CD14-positive monocyte (primary cell): ENCODE measurements at regions not wholly inside any gene's neighbourhood (a gene's known extent, or its start where the extent isn't known, plus 50 kb on each side); places are given as distances from the start of the nearest gene placed in this dataset.

ENCODE experiments used
- DNase-seq, 3 donors: peaks; one replicate each; pipeline ENCODE4 v3.0.0-alpha.2; 2011 to 2022
- H2AFZ ChIP-seq: 2 replicates; pipeline ENCODE4 v1.6.0; 2012; ENCODE audit warnings: mild to moderate bottlenecking, low read depth, low read length, inconsistent platforms; ENCODE audit not compliant: insufficient read depth, poor library complexity, severe bottlenecking
- H3K27ac ChIP-seq, 2 donors: 1 replicate in 1 of 2; 2 replicates in 1 of 2; pipeline ENCODE4 v1.5.1; 2012 to 2013; ENCODE audit warnings: low read length in 2 of 2, control low read depth in 1 of 2, inconsistent platforms in 1 of 2, low read depth in 1 of 2, mild to moderate bottlenecking in 1 of 2
- H3K27me3 ChIP-seq, 2 donors: one replicate each; pipeline versions ENCODE4 v1.6.0 to v1.6.1; 2011 to 2013; ENCODE audit warnings: low read length in 2 of 2; ENCODE audit not compliant: control insufficient read depth in 2 of 2, insufficient read depth in 2 of 2
- H3K36me3 ChIP-seq, 2 donors: replicated peaks in 1 of 2; 1 replicate in 1 of 2; 2 replicates in 1 of 2; pipeline versions ENCODE4 v1.5.1 to v1.6.1; 2012 to 2013; ENCODE audit warnings: low read length in 2 of 2, control low read depth in 1 of 2, inconsistent platforms in 1 of 2, mild to moderate bottlenecking in 1 of 2; ENCODE audit not compliant: insufficient read depth in 2 of 2, control insufficient read depth in 1 of 2
- H3K4me1 ChIP-seq, 2 donors: 1 replicate in 1 of 2; 2 replicates in 1 of 2; pipeline versions ENCODE4 v1.5.1 to v1.6.1; 2012 to 2013; ENCODE audit warnings: low read length in 2 of 2, control low read depth in 1 of 2, inconsistent platforms in 1 of 2, mild to moderate bottlenecking in 1 of 2, moderate library complexity in 1 of 2; ENCODE audit not compliant: insufficient read depth in 2 of 2, control insufficient read depth in 1 of 2
- H3K4me2 ChIP-seq: replicated peaks from 2 replicates; pipeline ENCODE3; 2012; ENCODE audit warnings: low read length, moderate library complexity, mild to moderate bottlenecking; ENCODE audit not compliant: poor library complexity, severe bottlenecking; ENCODE audit errors: extremely low read depth
- H3K4me3 ChIP-seq, 3 experiments: fragments of 200-600 bp in 1 of 3; sonication (generic) in 1 of 3; replicated peaks in 1 of 3; 1 replicate in 2 of 3; 2 replicates in 1 of 3; pipeline ENCODE4 v1.5.1; 2011 to 2013; ENCODE audit warnings: low read length in 3 of 3, mild to moderate bottlenecking in 3 of 3, control low read depth in 2 of 3, low read depth in 2 of 3, inconsistent platforms in 1 of 3, moderate library complexity in 1 of 3
- H3K79me2 ChIP-seq: 2 replicates; pipeline ENCODE4 v1.6.0; 2012; ENCODE audit warnings: mild to moderate bottlenecking, control low read depth, inconsistent platforms, low read length, moderate library complexity; ENCODE audit not compliant: insufficient read depth
- H3K9ac ChIP-seq: 2 replicates; pipeline ENCODE4 v1.6.0; 2017; ENCODE audit warnings: low read length, mild to moderate bottlenecking; ENCODE audit not compliant: insufficient read depth, poor library complexity, severe bottlenecking
- H3K9me3 ChIP-seq, 2 donors: replicated peaks in 1 of 2; 1 replicate in 1 of 2; 2 replicates in 1 of 2; pipeline versions ENCODE4 v1.5.1 to v1.6.1; 2012 to 2013; ENCODE audit warnings: low read length in 2 of 2, control low read depth in 1 of 2; ENCODE audit not compliant: control insufficient read depth in 1 of 2, insufficient read depth in 1 of 2
- H4K20me1 ChIP-seq: 2 replicates; pipeline ENCODE4 v1.6.0; 2012; ENCODE audit warnings: mild to moderate bottlenecking, low read length, control low read depth, moderate library complexity; ENCODE audit not compliant: insufficient read depth
- H3K27ac Mint-ChIP-seq, 7 donors: one replicate each; pipeline ENCODE4 v1.8.0; 2020; ENCODE audit warnings: mild to moderate bottlenecking in 7 of 7, mixed read lengths in 7 of 7, moderate library complexity in 6 of 7, inconsistent platforms in 2 of 7
- H3K27me3 Mint-ChIP-seq, 3 donors: one replicate each; pipeline ENCODE4 v1.8.0; 2021 to 2022; ENCODE audit warnings: low read depth in 3 of 3, mild to moderate bottlenecking in 3 of 3, mixed read lengths in 3 of 3, moderate library complexity in 3 of 3, inconsistent platforms in 1 of 3
- H3K36me3 Mint-ChIP-seq, 2 donors: one replicate each; pipeline ENCODE4 v1.8.0; 2020; ENCODE audit warnings: mixed read lengths in 2 of 2, inconsistent platforms in 1 of 2, mild to moderate bottlenecking in 1 of 2
- H3K4me1 Mint-ChIP-seq: one replicate; pipeline ENCODE4 v1.8.0; 2020; ENCODE audit warnings: mild to moderate bottlenecking, mixed read lengths
- H3K4me3 Mint-ChIP-seq, 2 donors: one replicate each; pipeline ENCODE4 v1.8.0; 2020; ENCODE audit warnings: mild to moderate bottlenecking in 2 of 2, mixed read lengths in 2 of 2, moderate library complexity in 1 of 2
- H3K9me3 Mint-ChIP-seq, 7 donors: one replicate each; pipeline ENCODE4 v1.8.0; 2020 to 2022; ENCODE audit warnings: mixed read lengths in 7 of 7, mild to moderate bottlenecking in 6 of 7, moderate library complexity in 6 of 7, inconsistent platforms in 2 of 7
- CTCF ChIP-seq: fragments of 200-600 bp; IDR thresholded peaks from one replicate; pipeline ENCODE4 v1.8.0; 2022; ENCODE audit warnings: antibody characterized with exemption, mild to moderate bottlenecking
- WGBS: methylation state at CpG from one replicate; pipeline ENCODE4 v1.1.5; 2013; ENCODE audit warnings: missing lambda C conversion rate; ENCODE audit not compliant: insufficient coverage; 5-methylcytosine and 5-hydroxymethylcytosine counted together
- intact Hi-C, 2 donors: fragments of 100-400 bp; cut with micrococcal nuclease; formaldehyde crosslinking; loops; one replicate each; pipeline versions ENCODE4 v1.15.0 to v1.15.1; 2023

- Mint-ChIP-seq H3K27me3 (no peaks in the 10 kb centered on the region), H3K27ac (no peak overlapping the region), H3K4me3 (no peak overlapping the region), H3K9me3 (peaks cover 0 to 10% (median 7%) of the 10 kb centered on the region in 7 donors), H3K4me1 (no peaks in the 10 kb centered on the region), H3K36me3 (no peaks in the 10 kb centered on the region)
- Histone ChIP-seq H3K79me2 (no peaks in the 10 kb centered on the region), H3K36me3 (no peaks in the 10 kb centered on the region), H3K9me3 (no peaks in the 10 kb centered on the region), H3K9ac (no peak overlapping the region), H3K4me1 (no peaks in the 10 kb centered on the region), H2AFZ (no peak overlapping the region), H4K20me1 (no peaks in the 10 kb centered on the region), H3K27ac (no peak overlapping the region), H3K27me3 (no peaks in the 10 kb centered on the region), H3K4me2 (no peak overlapping the region), H3K4me3 (no peak overlapping the region)
- no peak for DNase-seq
- TF ChIP-seq CTCF = no peak
- 100% methylated on average over 2 of the region's 6 CpGs for WGBS
- intact Hi-C loops = no loop called here
These were observed 147.2 kb downstream of the SPCS3 start for GRCh38 chr4:176467001-176467400.

GRCh38 chr4:176469546-176469945 lies 149.8 kb downstream of the SPCS3 start:
- H3K27ac Mint-ChIP-seq = no peak overlapping the region
- no peaks in the 10 kb centered on the region for H3K4me1 Mint-ChIP-seq
- no peak overlapping the region for H3K4me3 Mint-ChIP-seq
- H3K36me3 ChIP-seq = no peaks in the 10 kb centered on the region
- H3K9me3 Mint-ChIP-seq = peaks cover 0 to 8% (median 3%) of the 10 kb centered on the region in 7 donors
- no peaks in the 10 kb centered on the region for H3K4me1 ChIP-seq
- no peaks in the 10 kb centered on the region for H3K36me3 Mint-ChIP-seq
- H3K27me3 ChIP-seq = no peaks in the 10 kb centered on the region
- H3K79me2 ChIP-seq = no peaks in the 10 kb centered on the region
- H3K4me2 ChIP-seq = no peak overlapping the region
- H3K27ac ChIP-seq = no peak overlapping the region
- H3K9ac ChIP-seq = no peak overlapping the region
- intact Hi-C loops = no loop called here
- H2AFZ ChIP-seq = no peak overlapping the region
- DNase-seq = no peak
- TF ChIP-seq CTCF = no peak
- H3K4me3 ChIP-seq = no peak overlapping the region
- H3K27me3 Mint-ChIP-seq = no peaks in the 10 kb centered on the region
- H4K20me1 ChIP-seq = no peaks in the 10 kb centered on the region
- H3K9me3 ChIP-seq = peaks cover 0 to 6% of the 10 kb centered on the region in 2 donors
